Thyroid gland (tissue), 4 donors: ENCODE measurements at regions not wholly inside any gene's neighbourhood (a gene's known extent, or its start where the extent isn't known, plus 50 kb on each side); places are given as distances from the start of the nearest gene placed in this dataset.

ENCODE experiments used
- POLR2A ChIP-seq, 2 donors: fragments of 450-650 bp; IDR thresholded peaks; one replicate each; pipeline ENCODE4 v1.6.1; 2017; ENCODE audit warnings: antibody characterized with exemption in 2 of 2, mild to moderate bottlenecking in 2 of 2, moderate library complexity in 1 of 2
- TF ChIP-seq, protein P1 (sequence below), 6 experiments: fragments of 200-600 bp in 3 of 6; fragments of 450-650 bp in 3 of 6; sonication (generic) in 3 of 6; IDR thresholded peaks; one replicate each; pipeline ENCODE4 v1.5.1; 2016 to 2019; ENCODE audit warnings: antibody characterized with exemption in 6 of 6, mild to moderate bottlenecking in 2 of 6, inconsistent platforms in 1 of 6, moderate library complexity in 1 of 6

DNA sequence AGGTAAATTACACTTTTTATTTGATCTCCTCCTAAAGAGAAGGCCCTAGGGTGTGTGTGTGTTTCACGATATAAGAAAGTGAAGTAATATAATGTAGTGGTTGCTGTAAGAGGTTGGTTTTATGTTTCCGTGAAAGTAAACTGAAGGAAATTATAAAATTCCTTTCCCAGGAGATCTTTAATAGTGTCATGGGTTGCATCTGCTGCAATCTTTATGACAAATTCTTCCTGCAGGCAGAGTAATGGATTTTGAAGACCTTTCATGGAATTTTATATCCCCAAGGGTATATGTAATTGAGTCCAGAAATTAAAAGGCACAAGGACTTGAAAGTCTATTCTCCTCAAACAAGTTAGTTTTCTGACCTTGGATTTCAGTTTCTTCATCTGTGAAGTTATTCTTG, 538.6 kb downstream of the ANKRD50 start:
- no peak for TF ChIP-seq POLR2A (IDR thresholded peaks at IDR 0.05)
- TF ChIP-seq, protein P1, sequence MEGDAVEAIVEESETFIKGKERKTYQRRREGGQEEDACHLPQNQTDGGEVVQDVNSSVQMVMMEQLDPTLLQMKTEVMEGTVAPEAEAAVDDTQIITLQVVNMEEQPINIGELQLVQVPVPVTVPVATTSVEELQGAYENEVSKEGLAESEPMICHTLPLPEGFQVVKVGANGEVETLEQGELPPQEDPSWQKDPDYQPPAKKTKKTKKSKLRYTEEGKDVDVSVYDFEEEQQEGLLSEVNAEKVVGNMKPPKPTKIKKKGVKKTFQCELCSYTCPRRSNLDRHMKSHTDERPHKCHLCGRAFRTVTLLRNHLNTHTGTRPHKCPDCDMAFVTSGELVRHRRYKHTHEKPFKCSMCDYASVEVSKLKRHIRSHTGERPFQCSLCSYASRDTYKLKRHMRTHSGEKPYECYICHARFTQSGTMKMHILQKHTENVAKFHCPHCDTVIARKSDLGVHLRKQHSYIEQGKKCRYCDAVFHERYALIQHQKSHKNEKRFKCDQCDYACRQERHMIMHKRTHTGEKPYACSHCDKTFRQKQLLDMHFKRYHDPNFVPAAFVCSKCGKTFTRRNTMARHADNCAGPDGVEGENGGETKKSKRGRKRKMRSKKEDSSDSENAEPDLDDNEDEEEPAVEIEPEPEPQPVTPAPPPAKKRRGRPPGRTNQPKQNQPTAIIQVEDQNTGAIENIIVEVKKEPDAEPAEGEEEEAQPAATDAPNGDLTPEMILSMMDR (IDR thresholded peaks at IDR 0.05), result no peak
